HCT116 (cell line): ENCODE measurements at regions not wholly inside any gene's neighbourhood (a gene's known extent, or its start where the extent isn't known, plus 50 kb on each side); places are given as distances from the start of the nearest gene placed in this dataset.

Source experiments
- ATAC-seq: fragments of 200-7000 bp; cut with Tn5 transposase; 2 replicates; pipeline ENCODE4 v1.9.1; 2020; ENCODE audit warnings: mild to moderate bottlenecking, moderate library complexity
- BruUV-seq: library from RNA; stranded (reverse); fragments of 400-500 nt; replicated peaks from 2 replicates; lab custom pipeline; 2021; lab: Mats Ljungman, UMichigan
- CTCF ChIA-PET: fragments of 300-600 bp; sonication (Branson Sonifier 250); formaldehyde crosslinking; loops from one replicate; lab custom pipeline; 2021; ENCODE audit warnings: antibody characterized with exemption; lab: Charles Lee
- POLR2A ChIA-PET: fragments of 300-600, 350-600 bp; sonication (Branson Sonifier 250); formaldehyde crosslinking; loops from one replicate; lab custom pipeline; 2021; ENCODE audit warnings: antibody characterized with exemption; lab: Charles Lee
- RAD21 ChIA-PET, 2 experiments: fragments of 300-600 bp; sonication (Branson Sonifier 250); formaldehyde crosslinking; loops; one replicate each; lab custom pipeline; 2023; ENCODE audit warnings: low total read pairs in 2 of 2; ENCODE audit not compliant: uncharacterized antibody in 2 of 2, unreplicated experiment in 2 of 2, low non-redundant PET in 1 of 2; lab: Charles Lee
- DNase-seq: peaks from one replicate; pipeline ENCODE4 v3.0.0-alpha.2; 2010; ENCODE audit warnings: low read depth, low spot score
- H2AFZ ChIP-seq: fragments of 200-600 bp; shearing (Covaris generic), sonication (generic); 2 replicates; pipeline ENCODE4 v1.6.1; 2017; ENCODE audit warnings: low read depth, mixed run types, mixed read lengths, antibody characterized with exemption, low read length; ENCODE audit not compliant: poor library complexity, severe bottlenecking
- H3K27ac ChIP-seq: 2 replicates; pipeline ENCODE4 v1.5.1; 2012; ENCODE audit warnings: low read depth, low read length
- H3K27me3 ChIP-seq: fragments of 200-600 bp; sonication (generic); 2 replicates; pipeline ENCODE4 v1.6.1; 2016; ENCODE audit warnings: mixed run types, low read length, mixed read lengths; ENCODE audit not compliant: insufficient read depth
- H3K36me3 ChIP-seq, 2 experiments: fragments of 200-500 bp in 1 of 2; fragments of 200-600 bp in 1 of 2; sonication (Bioruptor generic) in 1 of 2; sonication (generic) in 1 of 2; 2 replicates each; pipeline versions ENCODE4 v1.5.1 to v1.6.1; 2014 to 2016; ENCODE audit warnings: low read length in 2 of 2, inconsistent platforms in 1 of 2, mixed read lengths in 1 of 2, mixed run types in 1 of 2; ENCODE audit not compliant: insufficient read depth in 2 of 2, control insufficient read depth in 1 of 2
- H3K4me1 ChIP-seq, 2 experiments: fragments of 200-600 bp in 1 of 2; sonication (generic) in 1 of 2; 2 replicates each; pipeline versions ENCODE4 v1.5.1 to v1.6.1; 2012 to 2017; ENCODE audit warnings: low read length in 2 of 2, inconsistent platforms in 1 of 2, mild to moderate bottlenecking in 1 of 2, mixed read lengths in 1 of 2, mixed run types in 1 of 2, moderate library complexity in 1 of 2; ENCODE audit not compliant: insufficient read depth in 2 of 2, control insufficient read depth in 1 of 2
- H3K4me2 ChIP-seq: fragments of 200-600 bp; sonication (generic); 2 replicates; pipeline ENCODE4 v1.6.1; 2017; ENCODE audit warnings: mixed run types, low read length, mixed read lengths
- H3K4me3 ChIP-seq, 2 experiments: fragments of 200-600 bp in 1 of 2; sonication (generic) in 1 of 2; replicated peaks in 1 of 2; 2 replicates each; pipeline ENCODE4 v1.5.1; 2011 to 2016; ENCODE audit warnings: low read length in 2 of 2, control low read depth in 1 of 2, low read depth in 1 of 2, mild to moderate bottlenecking in 1 of 2, mixed read lengths in 1 of 2, mixed run types in 1 of 2
- H3K79me2 ChIP-seq: fragments of 200-600 bp; sonication (generic); 2 replicates; pipeline ENCODE4 v1.6.1; 2017; ENCODE audit warnings: mild to moderate bottlenecking, mixed run types, low read length, moderate library complexity, mixed read lengths; ENCODE audit not compliant: insufficient read depth
- H3K9ac ChIP-seq: fragments of 200-600 bp; sonication (generic); 2 replicates; pipeline ENCODE4 v1.6.1; 2016; ENCODE audit warnings: low read length, mixed read lengths
- H3K9me2 ChIP-seq: fragments of 200-600 bp; sonication (generic), shearing (Covaris generic); 2 replicates; pipeline ENCODE4 v1.6.1; 2017; ENCODE audit warnings: mixed run types, mild to moderate bottlenecking, moderate library complexity; ENCODE audit not compliant: insufficient read depth
- H3K9me3 ChIP-seq, 2 experiments: fragments of 200-500 bp in 1 of 2; fragments of 200-600 bp in 1 of 2; sonication (Bioruptor generic) in 1 of 2; sonication (generic) in 1 of 2; 2 replicates each; pipeline ENCODE4 v1.6.1; 2014 to 2017; ENCODE audit warnings: low read length in 2 of 2, mixed read lengths in 2 of 2, inconsistent platforms in 1 of 2, low read depth in 1 of 2, mild to moderate bottlenecking in 1 of 2, mixed run types in 1 of 2, moderate library complexity in 1 of 2; ENCODE audit not compliant: control insufficient read depth in 1 of 2, insufficient read depth in 1 of 2
- H4K20me1 ChIP-seq: fragments of 200-600 bp; sonication (generic), shearing (Covaris generic); 2 replicates; pipeline ENCODE4 v1.6.1; 2017; ENCODE audit warnings: mixed run types, mild to moderate bottlenecking, moderate library complexity; ENCODE audit not compliant: insufficient read depth
- CBX3 ChIP-seq: IDR thresholded peaks from 2 replicates; pipeline ENCODE4 v1.6.1; 2012; ENCODE audit warnings: low read depth
- CEBPB ChIP-seq: IDR thresholded peaks from 2 replicates; pipeline ENCODE4 v1.6.1; 2012; ENCODE audit warnings: low read depth
- EGR1 ChIP-seq: IDR thresholded peaks from 2 replicates; pipeline ENCODE4 v1.6.1; 2012; ENCODE audit warnings: low read depth
- ELF1 ChIP-seq: IDR thresholded peaks from 2 replicates; pipeline ENCODE4 v1.6.1; 2012; ENCODE audit warnings: low read depth, borderline replicate concordance
- MAX ChIP-seq: IDR thresholded peaks from 2 replicates; pipeline ENCODE4 v1.6.1; 2012
- SIN3A ChIP-seq: IDR thresholded peaks from 2 replicates; pipeline ENCODE4 v1.6.1; 2012; ENCODE audit warnings: low read depth
- SRF ChIP-seq: IDR thresholded peaks from 2 replicates; pipeline ENCODE4 v1.6.1; 2012; ENCODE audit warnings: low read depth
- YY1 ChIP-seq: IDR thresholded peaks from 2 replicates; pipeline ENCODE4 v1.6.1; 2011; ENCODE audit warnings: low read length, low read depth, moderate library complexity, mild to moderate bottlenecking; ENCODE audit not compliant: insufficient replicate concordance; ENCODE audit errors: extremely low read depth
- ZBTB33 ChIP-seq: IDR thresholded peaks from 2 replicates; pipeline ENCODE4 v1.6.1; 2011; ENCODE audit warnings: mild to moderate bottlenecking, low read length, moderate library complexity; ENCODE audit not compliant: insufficient replicate concordance; ENCODE audit errors: extremely low read depth
- ZFX ChIP-seq: fragments of 450-650 bp; IDR thresholded peaks from 2 replicates; pipeline ENCODE4 v1.6.1; 2017
- ZNF274 ChIP-seq: fragments of 200-500 bp; sonication (Bioruptor generic); IDR thresholded peaks from 2 replicates; pipeline ENCODE4 v1.6.1; 2014; ENCODE audit warnings: mild to moderate bottlenecking, low read depth, low read length, inconsistent platforms
- intact Hi-C: fragments of 100-400 bp; cut with micrococcal nuclease; formaldehyde crosslinking; loops from 2 replicates; pipeline ENCODE4 v1.10.0; 2022
- TF ChIP-seq, protein P1 (sequence below), 3 experiments: fragments of 200-600 bp in 1 of 3; sonication (generic) in 1 of 3; IDR thresholded peaks in 2 of 3; conservative IDR thresholded peaks in 1 of 3; 2 replicates each; pipeline ENCODE4 v1.5.1; 2012 to 2017; ENCODE audit warnings: low read depth in 2 of 3, low read length in 2 of 3, antibody characterized with exemption in 1 of 3, borderline replicate concordance in 1 of 3, control low read depth in 1 of 3, mild to moderate bottlenecking in 1 of 3, mixed read lengths in 1 of 3, mixed run types in 1 of 3, moderate library complexity in 1 of 3; ENCODE audit not compliant: insufficient read depth in 1 of 3

DNA sequence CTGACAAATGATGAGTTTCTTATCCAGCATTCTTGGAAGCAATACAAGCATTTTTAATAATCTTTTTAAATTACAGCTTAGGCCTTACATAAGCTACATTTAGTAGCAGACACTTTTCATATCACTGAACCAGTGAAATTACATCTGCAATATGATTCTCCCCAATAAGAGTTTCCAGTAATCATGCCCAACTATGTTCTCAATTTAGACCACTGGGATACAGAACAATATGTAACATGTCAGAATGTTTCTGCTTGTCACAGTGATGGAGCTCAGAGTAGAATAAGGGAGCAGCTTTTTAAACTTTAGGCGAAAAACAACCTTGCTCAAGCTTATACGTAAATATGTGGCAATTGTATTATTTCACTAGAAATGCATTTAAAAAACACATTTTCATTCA, 1132.2 kb downstream of the FAT4 start:
- DNase-seq (no peak), ATAC-seq (no peak)
- intact Hi-C loops = no loop called here
- Histone ChIP-seq H2AFZ (no peak overlapping the region), H3K4me3 (no peak overlapping the region), H3K27me3 (no peaks in the 10 kb centered on the region), H3K36me3 (no peaks in the 10 kb centered on the region), H3K4me1 (no peaks in the 10 kb centered on the region), H3K9me2 (no peaks in the 10 kb centered on the region), H3K9ac (no peak overlapping the region), H3K4me2 (no peak overlapping the region), H3K79me2 (no peaks in the 10 kb centered on the region), H3K9me3 (no peaks in the 10 kb centered on the region), H4K20me1 (no peaks in the 10 kb centered on the region), H3K27ac (no peak overlapping the region)
- ChIA-PET CTCF (interaction anchor here (0.7 kb wide), 1 partner anchor 222 kb away, joined by 3 read pairs; no protein-coding TSS in a partner anchor), POLR2A (no interaction called here), RAD21 (no interaction called here)
- TF ChIP-seq ZNF274 = no peak
- TF ChIP-seq CBX3 = no peak
- TF ChIP-seq ZFX = no peak
- TF ChIP-seq ZBTB33 = no peak
- no peak for TF ChIP-seq EGR1
- TF ChIP-seq ELF1 = no peak
- no peak for TF ChIP-seq YY1
- no peak for TF ChIP-seq CEBPB
- TF ChIP-seq, protein P1, sequence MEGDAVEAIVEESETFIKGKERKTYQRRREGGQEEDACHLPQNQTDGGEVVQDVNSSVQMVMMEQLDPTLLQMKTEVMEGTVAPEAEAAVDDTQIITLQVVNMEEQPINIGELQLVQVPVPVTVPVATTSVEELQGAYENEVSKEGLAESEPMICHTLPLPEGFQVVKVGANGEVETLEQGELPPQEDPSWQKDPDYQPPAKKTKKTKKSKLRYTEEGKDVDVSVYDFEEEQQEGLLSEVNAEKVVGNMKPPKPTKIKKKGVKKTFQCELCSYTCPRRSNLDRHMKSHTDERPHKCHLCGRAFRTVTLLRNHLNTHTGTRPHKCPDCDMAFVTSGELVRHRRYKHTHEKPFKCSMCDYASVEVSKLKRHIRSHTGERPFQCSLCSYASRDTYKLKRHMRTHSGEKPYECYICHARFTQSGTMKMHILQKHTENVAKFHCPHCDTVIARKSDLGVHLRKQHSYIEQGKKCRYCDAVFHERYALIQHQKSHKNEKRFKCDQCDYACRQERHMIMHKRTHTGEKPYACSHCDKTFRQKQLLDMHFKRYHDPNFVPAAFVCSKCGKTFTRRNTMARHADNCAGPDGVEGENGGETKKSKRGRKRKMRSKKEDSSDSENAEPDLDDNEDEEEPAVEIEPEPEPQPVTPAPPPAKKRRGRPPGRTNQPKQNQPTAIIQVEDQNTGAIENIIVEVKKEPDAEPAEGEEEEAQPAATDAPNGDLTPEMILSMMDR (IDR thresholded peaks at IDR 0.05 in 2 of 3, conservative IDR thresholded peaks at IDR 0.05 in 1 of 3; ENCODE audit: borderline replicate concordance in 1 of 3, insufficient read depth in 1 of 3, low read depth in 2 of 3, low read length in 2 of 3) = no peak
- no peak for TF ChIP-seq MAX
- TF ChIP-seq SRF = no peak
- TF ChIP-seq SIN3A = no peak
- BruUV-seq = no TSS peak
